GM19099 (cell line): ENCODE measurements at regions not wholly inside any gene's neighbourhood (a gene's known extent, or its start where the extent isn't known, plus 50 kb on each side); places are given as distances from the start of the nearest gene placed in this dataset.

Experiments
- POLR2A ChIP-seq: IDR thresholded peaks from 3 replicates; pipeline ENCODE4 v1.6.1; 2011; ENCODE audit warnings: low read depth; ENCODE audit not compliant: insufficient read length; ENCODE audit errors: extremely low read depth

DNA sequence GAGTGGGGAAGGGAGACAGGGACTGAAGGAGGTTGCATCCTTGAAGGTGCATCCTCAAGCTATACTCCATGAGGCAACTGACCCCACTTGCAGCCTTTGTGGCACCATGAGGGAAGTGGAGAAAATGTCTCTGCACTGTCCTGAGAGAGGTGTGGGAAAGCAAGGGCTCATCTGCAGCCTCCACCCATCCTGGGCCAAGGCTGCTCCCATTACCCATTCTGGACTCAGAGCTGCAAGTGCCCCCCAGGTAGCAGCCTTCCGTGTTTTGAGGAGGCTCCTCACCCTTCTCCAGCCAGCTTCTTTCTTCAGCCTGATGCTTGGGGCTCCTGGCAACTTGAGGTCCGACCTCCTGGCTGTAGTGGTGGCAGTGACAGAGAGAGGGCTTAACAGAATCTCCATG is 294.6 kb downstream of the CDH26 start:
- no peak for TF ChIP-seq POLR2A

DNA sequence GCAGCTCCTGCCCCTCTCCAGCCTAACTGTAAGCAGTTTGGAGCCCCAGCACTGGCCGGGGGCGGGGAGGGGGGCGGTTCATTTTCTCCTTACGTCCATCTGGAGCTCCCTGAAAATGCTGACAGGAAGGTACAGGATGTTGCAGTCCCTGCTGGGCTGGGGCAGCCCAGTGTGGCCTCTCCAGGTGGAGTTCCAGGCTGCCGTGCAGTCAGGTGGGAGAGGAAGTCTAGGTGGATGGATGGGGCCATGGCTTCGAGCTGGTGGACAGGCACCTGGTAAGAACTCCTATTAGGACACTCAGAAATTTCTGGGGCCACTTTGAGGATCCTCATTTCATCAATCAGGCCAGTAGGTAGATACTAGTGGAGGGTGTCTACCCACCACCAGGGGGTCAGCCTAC is 295.2 kb downstream of the CDH26 start:
- no peak for TF ChIP-seq POLR2A

DNA sequence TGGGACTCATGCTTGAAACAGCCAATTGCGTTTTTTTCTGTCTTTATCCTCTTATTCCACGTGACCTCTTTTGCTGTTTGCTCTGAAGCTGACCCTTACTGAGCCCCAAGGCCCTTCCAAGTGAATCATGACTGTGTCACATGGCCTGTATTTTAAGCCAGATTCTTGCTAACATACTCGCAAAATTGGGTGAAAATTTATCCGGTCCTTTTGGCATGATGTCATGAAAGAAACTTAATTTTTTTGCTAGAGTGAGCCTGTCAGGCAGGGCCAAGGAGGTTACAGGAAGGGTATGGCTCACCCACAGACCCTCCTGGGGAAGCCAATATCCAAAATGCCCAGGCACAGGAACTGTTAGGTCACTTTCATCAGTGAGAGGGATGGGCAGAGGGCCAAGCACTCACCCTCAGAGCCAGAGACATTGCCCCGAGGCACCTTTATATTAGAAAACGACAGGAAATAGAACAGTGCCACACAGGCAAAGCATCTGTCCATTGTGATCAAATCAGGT is 296.7 kb downstream of the CDH26 start:
- TF ChIP-seq POLR2A = no peak

- no peak for TF ChIP-seq POLR2A
Observed at GRCh38 chr20:60255415-60255814, 297.2 kb downstream of the CDH26 start.

DNA sequence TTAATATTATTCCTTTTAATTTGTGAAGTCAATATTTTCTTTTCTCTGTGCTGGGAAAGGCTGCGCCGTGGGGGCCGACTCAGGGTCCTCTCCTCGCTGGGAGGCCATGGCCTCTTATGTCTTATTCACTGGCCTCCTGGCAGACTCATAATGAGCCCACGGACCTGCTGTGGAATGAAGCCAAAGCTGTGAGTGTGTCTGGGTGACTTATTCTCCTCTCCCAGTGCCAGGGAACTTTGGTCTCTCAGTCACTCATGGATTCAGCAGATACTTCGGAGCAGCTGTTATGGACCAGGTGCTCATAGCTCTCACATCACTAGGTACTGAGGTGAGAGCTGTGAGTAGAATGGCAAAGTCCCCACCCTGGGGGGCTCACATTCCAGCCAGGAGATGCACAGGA is 297.6 kb downstream of the CDH26 start:
- no peak for TF ChIP-seq POLR2A

GRCh38 chr20:60256811-60257210 is 298.6 kb downstream of the CDH26 start:
- no peak for TF ChIP-seq POLR2A

GRCh38 chr20:60257671-60258070 is 299.4 kb downstream of the CDH26 start:
- TF ChIP-seq POLR2A = no peak

DNA sequence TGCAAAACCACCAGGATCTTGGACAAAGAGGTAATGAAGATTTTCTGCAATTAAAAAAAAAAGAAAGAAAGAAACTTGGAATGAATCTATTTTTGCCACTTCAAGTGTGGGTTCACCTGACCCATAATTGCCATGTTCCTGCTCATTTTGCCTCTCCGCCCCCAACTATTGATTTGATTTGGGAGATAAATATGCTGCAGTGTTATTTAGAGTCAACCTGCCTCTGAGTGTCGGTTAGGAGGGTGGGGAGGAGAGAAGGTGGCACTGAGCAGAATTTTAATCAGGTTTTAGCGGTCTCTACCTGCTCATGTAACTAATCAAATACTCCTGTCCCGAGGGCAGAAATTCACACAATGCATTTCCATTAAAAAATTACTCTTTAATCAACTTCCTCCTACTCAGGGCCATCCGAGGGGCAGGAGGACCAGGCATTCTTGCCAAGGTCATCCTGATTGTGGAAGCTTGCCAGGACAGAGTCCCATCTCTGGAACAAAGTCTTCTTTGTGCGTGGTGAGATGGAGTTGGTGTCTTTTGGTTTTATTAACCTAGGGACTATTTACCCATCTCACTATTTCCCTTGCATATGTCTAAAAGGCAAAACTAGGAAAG is 300.1 kb downstream of the CDH26 start:
- no peak for TF ChIP-seq POLR2A

DNA sequence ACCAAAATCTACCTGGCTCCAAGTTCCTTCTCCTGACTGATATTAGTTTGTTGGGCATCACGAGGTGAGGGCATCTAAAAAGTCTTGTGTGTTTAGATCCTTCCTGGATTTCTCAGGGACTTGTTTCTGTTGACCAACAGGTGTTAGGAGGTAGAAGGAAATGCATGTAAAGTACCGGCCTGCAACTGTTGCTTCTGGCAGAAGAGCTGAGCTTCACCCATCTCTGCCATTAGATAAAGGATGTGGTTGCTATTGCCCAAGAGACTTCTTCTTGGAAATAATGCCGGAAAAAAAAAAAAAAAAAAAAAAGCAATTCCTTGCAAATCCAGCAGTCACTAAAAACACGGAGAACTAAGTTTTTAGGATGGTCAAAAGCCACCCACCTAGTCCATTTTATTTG is 303.1 kb downstream of the CDH26 start:
- no peak for TF ChIP-seq POLR2A

- TF ChIP-seq POLR2A = no peak
Observed at GRCh38 chr20:60262967-60263603, 304.9 kb downstream of the CDH26 start.

GRCh38 chr20:60263725-60264709 is 305.8 kb downstream of the CDH26 start:
- no peak for TF ChIP-seq POLR2A

GRCh38 chr20:60266177-60266823 is 308.1 kb downstream of the CDH26 start:
- TF ChIP-seq POLR2A = no peak

- TF ChIP-seq POLR2A = no peak
Observed at GRCh38 chr20:60268491-60268890, 310.3 kb downstream of the CDH26 start.

DNA sequence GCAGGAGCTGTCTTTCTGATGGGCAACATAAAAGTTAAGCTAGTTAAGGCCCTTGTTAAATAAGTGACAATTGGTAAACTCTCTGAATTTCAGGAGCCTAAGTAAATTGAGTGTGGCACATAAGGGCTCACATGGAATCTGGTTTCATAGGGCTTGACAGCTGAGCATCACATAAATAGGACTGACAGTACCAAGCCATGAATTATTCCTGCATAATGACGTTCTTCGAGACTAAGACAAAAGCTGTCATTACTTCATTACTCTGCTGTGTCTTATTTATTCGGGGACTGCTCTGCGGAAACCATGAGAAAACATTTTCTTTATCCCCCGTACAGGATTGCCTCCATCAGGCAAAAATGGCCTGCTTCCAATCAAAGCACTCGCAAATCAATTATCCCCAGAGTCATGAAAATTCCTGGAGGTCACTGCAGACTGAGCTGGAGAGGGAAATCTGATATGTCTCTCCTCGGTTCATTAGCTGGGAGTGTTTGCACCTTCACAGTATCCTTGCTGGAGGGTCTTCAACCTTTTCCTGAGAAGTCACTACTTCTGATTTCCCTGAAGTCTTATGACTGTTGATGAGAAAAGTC is 311.4 kb downstream of the CDH26 start:
- TF ChIP-seq POLR2A = no peak

DNA sequence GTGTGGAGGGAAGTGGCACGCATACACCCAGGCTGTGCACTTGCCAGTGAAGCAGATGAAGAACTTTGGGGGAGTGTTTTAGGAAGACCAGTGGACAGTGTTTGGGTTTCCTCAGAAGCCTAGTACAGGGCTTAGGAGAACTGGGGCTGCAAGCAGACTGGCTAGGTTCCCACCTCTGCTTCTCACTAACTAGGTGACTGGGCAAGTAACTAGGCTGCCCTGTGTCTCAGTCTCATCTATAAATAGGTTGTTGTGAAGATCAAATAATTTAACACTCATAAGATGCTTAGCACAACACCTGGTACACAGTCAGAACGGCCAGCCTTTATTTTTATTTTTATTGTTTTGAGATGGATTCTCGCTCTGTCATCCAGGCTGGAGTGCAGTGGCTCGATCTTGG is 312.1 kb downstream of the CDH26 start:
- TF ChIP-seq POLR2A = no peak
